ENCODE measurements at regions not wholly inside any gene's neighbourhood (a gene's known extent, or its start where the extent isn't known, plus 50 kb on each side); places are given as distances from the start of the nearest gene placed in this dataset.

GRCh38 chr13:78254113-78254512, 335.5 kb upstream of the EDNRB start:
- Histone ChIP-seq H3K9ac (no peak overlapping the region), H3K36me3 (ENCODE audit: low read depth) (no peaks in the 10 kb centered on the region), H3K27ac (no peak overlapping the region), H3K79me2 (ENCODE audit: insufficient read depth) (no peaks in the 10 kb centered on the region), H3K27me3 (replicated peaks; ENCODE audit: insufficient read depth) (peaks cover 21% of the 10 kb centered on the region), H3K9me2 (ENCODE audit: insufficient read depth) (no peaks in the 10 kb centered on the region), H3K4me2 (ENCODE audit: unreplicated experiment) (no peak overlapping the region), H3K9me3 (ENCODE audit: low read depth) (no peaks in the 10 kb centered on the region), H4K20me1 (ENCODE audit: insufficient read depth) (no peaks in the 10 kb centered on the region), H3F3A (ENCODE audit: insufficient read depth) (no peaks in the 10 kb centered on the region), H3K4me3 (no peak overlapping the region), H2AFZ (no peak overlapping the region), H3K4me1 (ENCODE audit: insufficient read depth) (no peaks in the 10 kb centered on the region)
- TF ChIP-seq EZH2phosphoT487 (IDR thresholded peaks at IDR 0.05; ENCODE audit: insufficient read depth, low read depth) (no peak), EZH2 (IDR thresholded peaks at IDR 0.05; ENCODE audit: insufficient read depth, poor library complexity, severe bottlenecking) (no peak)
- DNase-seq = no peak
- 16 to 19% methylated on average over 3 of the region's 3 CpGs for WGBS, 2 experiments (ENCODE audit: low coverage in 1 of 2, low lambda C conversion rate in 2 of 2, missing lambda C conversion rate in 2 of 2)
- in situ Hi-C loops (cut with MboI) = no loop called here

DNA sequence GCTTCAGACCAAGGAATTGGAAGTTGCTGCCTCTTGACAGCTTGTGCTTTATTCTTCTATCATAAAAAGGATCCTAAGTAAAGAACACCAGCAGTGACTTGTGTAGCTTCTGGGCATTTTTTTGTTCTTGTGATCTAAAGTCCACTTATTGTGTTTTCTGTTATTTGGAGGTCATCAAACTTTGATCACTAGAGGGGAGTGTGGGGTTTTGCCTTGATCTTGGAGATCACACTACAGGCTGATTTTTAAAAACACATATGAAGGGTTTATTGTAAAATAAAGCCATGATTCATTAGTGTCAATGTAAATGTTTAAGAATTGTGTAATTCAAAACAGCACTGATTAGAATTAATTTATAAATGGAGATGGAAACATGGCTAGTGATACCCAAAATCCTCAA, 328.7 kb upstream of the EDNRB start:
- Histone ChIP-seq H3F3A (ENCODE audit: insufficient read depth) (no peaks in the 10 kb centered on the region), H3K4me1 (ENCODE audit: insufficient read depth) (no peaks in the 10 kb centered on the region), H2AFZ (no peak overlapping the region), H4K20me1 (ENCODE audit: insufficient read depth) (no peaks in the 10 kb centered on the region), H3K9ac (no peak overlapping the region), H3K4me2 (ENCODE audit: unreplicated experiment) (no peak overlapping the region), H3K79me2 (ENCODE audit: insufficient read depth) (no peaks in the 10 kb centered on the region), H3K4me3 (no peak overlapping the region), H3K36me3 (ENCODE audit: low read depth) (no peaks in the 10 kb centered on the region), H3K9me3 (ENCODE audit: low read depth) (no peaks in the 10 kb centered on the region), H3K9me2 (ENCODE audit: insufficient read depth) (no peaks in the 10 kb centered on the region), H3K27ac (no peak overlapping the region), H3K27me3 (replicated peaks; ENCODE audit: insufficient read depth) (peaks cover 26% of the 10 kb centered on the region)
- TF ChIP-seq EZH2phosphoT487 (IDR thresholded peaks at IDR 0.05; ENCODE audit: insufficient read depth, low read depth) = no peak
- TF ChIP-seq EZH2 (IDR thresholded peaks at IDR 0.05; ENCODE audit: insufficient read depth, poor library complexity, severe bottlenecking) = no peak
- DNase-seq = no peak
- in situ Hi-C loops (cut with MboI) = no loop called here

- WGBS, 2 experiments (ENCODE audit: low coverage in 1 of 2, low lambda C conversion rate in 2 of 2, missing lambda C conversion rate in 2 of 2) = 1 to 5% methylated on average over 4 of the region's 4 CpGs
- no peaks in the 10 kb centered on the region for H4K20me1 ChIP-seq (ENCODE audit: insufficient read depth)
- no peaks in the 10 kb centered on the region for H3F3A ChIP-seq (ENCODE audit: insufficient read depth)
- H3K4me2 ChIP-seq (ENCODE audit: unreplicated experiment) = no peak overlapping the region
- H3K4me3 ChIP-seq = no peak overlapping the region
- peak; percentile 70 for DNase-seq
- no peaks in the 10 kb centered on the region for H3K79me2 ChIP-seq (ENCODE audit: insufficient read depth)
- H3K27ac ChIP-seq = no peak overlapping the region
- H3K9me2 ChIP-seq (ENCODE audit: insufficient read depth) = no peaks in the 10 kb centered on the region
- no peak overlapping the region for H2AFZ ChIP-seq
- H3K4me1 ChIP-seq (ENCODE audit: insufficient read depth) = no peaks in the 10 kb centered on the region
- in situ Hi-C loops (cut with MboI) = no loop called here
- H3K9ac ChIP-seq = no peak overlapping the region
- 0 out of 2 replicates have a peak, but pooled peaks cover 8% of the 10 kb centered on the region for H3K27me3 ChIP-seq (replicated peaks; ENCODE audit: insufficient read depth)
- no peak for TF ChIP-seq EZH2phosphoT487 (IDR thresholded peaks at IDR 0.05; ENCODE audit: insufficient read depth, low read depth)
- TF ChIP-seq EZH2 (IDR thresholded peaks at IDR 0.05; ENCODE audit: insufficient read depth, poor library complexity, severe bottlenecking) = no peak
- no peaks in the 10 kb centered on the region for H3K9me3 ChIP-seq (ENCODE audit: low read depth)
- H3K36me3 ChIP-seq (ENCODE audit: low read depth) = no peaks in the 10 kb centered on the region
These were observed 322.8 kb upstream of the EDNRB start for GRCh38 chr13:78241278-78241919.

- H2AFZ ChIP-seq = no peak overlapping the region
These were observed 321.1 kb upstream of the EDNRB start for GRCh38 chr13:78239714-78240113.

GRCh38 chr13:78238911-78239310, 320.3 kb upstream of the EDNRB start:
- in situ Hi-C loops (cut with MboI) = no loop called here
- no peak for TF ChIP-seq EZH2phosphoT487 (IDR thresholded peaks at IDR 0.05; ENCODE audit: insufficient read depth, low read depth)
- TF ChIP-seq EZH2 (IDR thresholded peaks at IDR 0.05; ENCODE audit: insufficient read depth, poor library complexity, severe bottlenecking) = no peak
- no peak overlapping the region for H3K4me2 ChIP-seq (ENCODE audit: unreplicated experiment)

More at GRCh38 chr13:78239714-78240113, 321.1 kb upstream of the EDNRB start:
- Histone ChIP-seq H3K9me3 (ENCODE audit: low read depth) (no peaks in the 10 kb centered on the region), H3F3A (ENCODE audit: insufficient read depth) (no peaks in the 10 kb centered on the region), H3K27me3 (replicated peaks; ENCODE audit: insufficient read depth) (peaks cover 23% of the 10 kb centered on the region), H3K27ac (no peak overlapping the region), H3K4me3 (no peak overlapping the region), H3K79me2 (ENCODE audit: insufficient read depth) (no peaks in the 10 kb centered on the region), H3K4me2 (ENCODE audit: unreplicated experiment) (no peak overlapping the region), H3K9ac (no peak overlapping the region), H3K9me2 (ENCODE audit: insufficient read depth) (no peaks in the 10 kb centered on the region), H3K4me1 (ENCODE audit: insufficient read depth) (no peaks in the 10 kb centered on the region), H3K36me3 (ENCODE audit: low read depth) (no peaks in the 10 kb centered on the region), H4K20me1 (ENCODE audit: insufficient read depth) (no peaks in the 10 kb centered on the region)
- in situ Hi-C loops (cut with MboI) = no loop called here
- DNase-seq = no peak
- TF ChIP-seq EZH2 (IDR thresholded peaks at IDR 0.05; ENCODE audit: insufficient read depth, poor library complexity, severe bottlenecking) = no peak
- no peak for TF ChIP-seq EZH2phosphoT487 (IDR thresholded peaks at IDR 0.05; ENCODE audit: insufficient read depth, low read depth)
- 35 to 38% methylated on average over 2 of the region's 2 CpGs for WGBS, 2 experiments (ENCODE audit: low coverage in 1 of 2, low lambda C conversion rate in 2 of 2, missing lambda C conversion rate in 2 of 2)

More at GRCh38 chr13:78238911-78239310, 320.3 kb upstream of the EDNRB start:
- H3K9ac ChIP-seq = no peak overlapping the region
- no peak for DNase-seq
- H3K36me3 ChIP-seq (ENCODE audit: low read depth) = no peaks in the 10 kb centered on the region
- H2AFZ ChIP-seq = no peak overlapping the region
- WGBS, 2 experiments (ENCODE audit: low coverage in 1 of 2, low lambda C conversion rate in 2 of 2, missing lambda C conversion rate in 2 of 2) = 27 to 39% methylated on average over 2 of the region's 2 CpGs
- no peak overlapping the region for H3K4me3 ChIP-seq
- no peaks in the 10 kb centered on the region for H3K79me2 ChIP-seq (ENCODE audit: insufficient read depth)
- H3K4me1 ChIP-seq (ENCODE audit: insufficient read depth) = no peaks in the 10 kb centered on the region
- no peak overlapping the region for H3K27ac ChIP-seq
- no peaks in the 10 kb centered on the region for H3F3A ChIP-seq (ENCODE audit: insufficient read depth)
- H3K9me3 ChIP-seq (ENCODE audit: low read depth) = no peaks in the 10 kb centered on the region
- no peaks in the 10 kb centered on the region for H4K20me1 ChIP-seq (ENCODE audit: insufficient read depth)
- H3K27me3 ChIP-seq (replicated peaks; ENCODE audit: insufficient read depth) = peaks cover 26% of the 10 kb centered on the region
- no peaks in the 10 kb centered on the region for H3K9me2 ChIP-seq (ENCODE audit: insufficient read depth)

All from GM23248 (cell line).